AG10803 (cell line): ENCODE measurements at regions not wholly inside any gene's neighbourhood (a gene's known extent, or its start where the extent isn't known, plus 50 kb on each side); places are given as distances from the start of the nearest gene placed in this dataset.

ENCODE experiments used
- DNase-seq: peaks from one replicate; pipeline ENCODE4 v3.0.0; 2010; ENCODE audit warnings: low read depth
- H3K4me3 ChIP-seq: 2 replicates; pipeline ENCODE4 v1.5.1; 2011; ENCODE audit warnings: mild to moderate bottlenecking, low read length, control low read depth
- TF ChIP-seq, protein P1 (sequence below): conservative IDR thresholded peaks from 2 replicates; pipeline ENCODE4 v1.5.1; 2011; ENCODE audit warnings: mild to moderate bottlenecking, low read length, control low read depth, inconsistent platforms

DNA sequence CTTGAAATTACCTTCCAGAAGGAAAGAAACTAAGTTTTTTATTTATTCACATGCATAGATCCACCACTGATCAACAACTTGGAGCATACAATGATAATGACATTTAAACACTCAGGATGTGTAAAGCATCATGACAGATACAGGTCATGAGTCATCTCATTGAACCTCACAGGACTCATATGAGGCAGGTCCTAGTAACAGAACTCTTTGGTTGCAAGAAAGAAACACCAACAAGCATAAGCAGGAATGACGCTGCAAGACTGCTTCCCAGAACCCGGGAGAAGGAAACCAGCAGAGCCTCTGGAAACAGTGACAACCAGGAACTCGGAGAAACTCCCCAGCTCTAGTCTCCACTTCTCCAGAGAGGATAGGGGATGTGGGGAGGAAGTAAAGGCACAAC, 60.8 kb upstream of the IPO5 start:
- TF ChIP-seq, protein P1, sequence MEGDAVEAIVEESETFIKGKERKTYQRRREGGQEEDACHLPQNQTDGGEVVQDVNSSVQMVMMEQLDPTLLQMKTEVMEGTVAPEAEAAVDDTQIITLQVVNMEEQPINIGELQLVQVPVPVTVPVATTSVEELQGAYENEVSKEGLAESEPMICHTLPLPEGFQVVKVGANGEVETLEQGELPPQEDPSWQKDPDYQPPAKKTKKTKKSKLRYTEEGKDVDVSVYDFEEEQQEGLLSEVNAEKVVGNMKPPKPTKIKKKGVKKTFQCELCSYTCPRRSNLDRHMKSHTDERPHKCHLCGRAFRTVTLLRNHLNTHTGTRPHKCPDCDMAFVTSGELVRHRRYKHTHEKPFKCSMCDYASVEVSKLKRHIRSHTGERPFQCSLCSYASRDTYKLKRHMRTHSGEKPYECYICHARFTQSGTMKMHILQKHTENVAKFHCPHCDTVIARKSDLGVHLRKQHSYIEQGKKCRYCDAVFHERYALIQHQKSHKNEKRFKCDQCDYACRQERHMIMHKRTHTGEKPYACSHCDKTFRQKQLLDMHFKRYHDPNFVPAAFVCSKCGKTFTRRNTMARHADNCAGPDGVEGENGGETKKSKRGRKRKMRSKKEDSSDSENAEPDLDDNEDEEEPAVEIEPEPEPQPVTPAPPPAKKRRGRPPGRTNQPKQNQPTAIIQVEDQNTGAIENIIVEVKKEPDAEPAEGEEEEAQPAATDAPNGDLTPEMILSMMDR: no peak
- no peak overlapping the region for H3K4me3 ChIP-seq
- DNase-seq: peak; percentile 83

DNA sequence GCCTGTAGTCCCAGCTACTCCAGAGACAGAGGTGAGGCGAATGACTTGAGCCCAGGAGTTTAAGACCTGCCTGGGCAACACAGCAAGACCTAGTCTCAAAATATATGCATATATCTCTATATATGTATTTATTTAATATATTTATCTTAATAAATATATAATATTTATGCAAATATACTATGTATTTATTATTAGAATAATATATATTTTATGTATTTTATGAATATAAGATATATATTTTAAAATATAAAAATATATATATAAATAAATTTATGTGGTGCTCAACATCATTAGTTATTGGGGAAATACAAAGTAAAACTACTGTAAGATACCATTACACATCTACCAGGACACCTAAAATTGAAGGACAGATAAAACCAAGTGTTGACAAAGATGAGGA, 58.1 kb upstream of the IPO5 start:
- no peak overlapping the region for H3K4me3 ChIP-seq

DNA sequence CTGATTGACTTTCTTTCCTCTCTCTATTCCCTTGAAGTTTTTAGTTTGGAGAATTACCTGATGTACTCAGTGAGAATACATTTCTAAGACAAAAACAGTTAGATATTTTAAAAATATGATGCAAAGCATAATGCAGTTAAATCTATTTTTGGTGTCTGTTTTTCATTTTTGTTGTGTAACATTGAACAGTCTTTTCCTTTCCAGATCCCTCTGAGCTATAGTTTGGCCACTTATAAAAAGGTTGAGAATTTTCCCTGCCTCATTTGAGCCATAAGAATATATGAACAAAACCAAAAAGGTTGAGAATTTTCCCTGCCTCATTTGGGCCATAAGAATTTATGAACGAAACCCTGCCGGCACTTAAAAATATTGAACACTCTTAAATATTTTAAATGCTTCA, 57.0 kb upstream of the IPO5 start:
- DNase-seq: no peak
- no peak overlapping the region for H3K4me3 ChIP-seq
- TF ChIP-seq, protein P1: no peak

More for the DNA sequence above, 58.1 kb upstream of the IPO5 start:
- TF ChIP-seq, protein P1: no peak
- DNase-seq: no peak

DNA sequence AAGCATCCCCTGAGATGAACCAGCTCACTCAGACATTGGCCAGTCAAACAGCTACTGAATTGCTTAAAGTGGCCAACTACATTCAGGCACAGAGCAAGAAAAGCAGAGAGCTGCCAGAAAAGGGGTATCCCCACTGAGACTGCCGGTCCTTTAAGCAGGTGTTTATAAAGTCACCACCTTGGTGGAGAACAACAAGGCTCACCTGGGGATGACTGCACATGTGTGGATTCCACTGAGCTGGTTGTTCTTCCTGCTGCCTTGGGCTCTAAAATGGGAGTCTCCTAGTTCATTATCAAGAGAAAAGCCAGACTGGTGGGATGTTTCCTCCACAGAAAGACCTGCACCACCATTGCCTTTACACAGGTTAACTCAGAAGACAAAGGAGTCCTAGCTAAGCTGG, 51.8 kb upstream of the IPO5 start:
- DNase-seq: no peak
- TF ChIP-seq, protein P1: no peak
- no peak overlapping the region for H3K4me3 ChIP-seq
